Activated naive CD8-positive, alpha-beta T cell treated with anti-CD3 and anti-CD28 coated beads, Interleukin-2, amount 10 ng/mL, durations not matched to agents 7 days and 5 days (primary cell): ENCODE measurements at regions not wholly inside any gene's neighbourhood (a gene's known extent, or its start where the extent isn't known, plus 50 kb on each side); places are given as distances from the start of the nearest gene placed in this dataset.

ENCODE experiments used
- ATAC-seq: fragments of 150-1000 bp; cut with Tn5 transposase; one replicate; pipeline ENCODE4 v1.10.0; 2021; ENCODE audit warnings: low read depth, moderate library complexity
- POLR2A ChIA-PET: fragments of 350-600 bp; sonication (Branson Sonifier 250); formaldehyde crosslinking; loops from one replicate; lab custom pipeline; 2021; ENCODE audit warnings: antibody characterized with exemption; lab: Charles Lee
- DNase-seq: peaks from one replicate; pipeline ENCODE4 v3.0.0; 2021
- H3K27ac Mint-ChIP-seq: one replicate; pipeline ENCODE4 v1.8.0; 2022; ENCODE audit warnings: mild to moderate bottlenecking, mixed read lengths
- H3K27me3 Mint-ChIP-seq: one replicate; pipeline ENCODE4 v1.8.0; 2022; ENCODE audit warnings: mild to moderate bottlenecking, moderate library complexity, mixed read lengths
- H3K36me3 Mint-ChIP-seq: one replicate; pipeline ENCODE4 v1.8.0; 2021; ENCODE audit warnings: mild to moderate bottlenecking, mixed read lengths
- H3K4me1 Mint-ChIP-seq: one replicate; pipeline ENCODE4 v1.8.0; 2021; ENCODE audit warnings: mixed read lengths
- H3K4me3 Mint-ChIP-seq: one replicate; pipeline ENCODE4 v1.8.0; 2022; ENCODE audit warnings: mild to moderate bottlenecking, moderate library complexity, mixed read lengths
- H3K9me3 Mint-ChIP-seq: one replicate; pipeline ENCODE4 v1.8.0; 2021; ENCODE audit warnings: mixed read lengths

- ATAC-seq (no peak), DNase-seq (no peak)
- Mint-ChIP-seq H3K4me3 (no peak overlapping the region), H3K27me3 (no peaks in the 10 kb centered on the region), H3K27ac (no peak overlapping the region), H3K36me3 (no peaks in the 10 kb centered on the region), H3K9me3 (no peaks in the 10 kb centered on the region), H3K4me1 (no peaks in the 10 kb centered on the region)
- POLR2A ChIA-PET: no interaction called here
These were observed 190.4 kb downstream of the UQCRFS1 start for GRCh38 chr19:29022599-29022998.

GRCh38 chr19:29022165-29022564 lies 190.8 kb downstream of the UQCRFS1 start:
- DNase-seq (no peak), ATAC-seq (no peak)
- no peaks in the 10 kb centered on the region for H3K9me3 Mint-ChIP-seq
- H3K4me1 Mint-ChIP-seq: no peaks in the 10 kb centered on the region
- no peaks in the 10 kb centered on the region for H3K36me3 Mint-ChIP-seq
- H3K4me3 Mint-ChIP-seq: no peak overlapping the region
- H3K27me3 Mint-ChIP-seq: no peaks in the 10 kb centered on the region
- POLR2A ChIA-PET: no interaction called here
- no peak overlapping the region for H3K27ac Mint-ChIP-seq

- no peaks in the 10 kb centered on the region for H3K4me1 Mint-ChIP-seq
- H3K27ac Mint-ChIP-seq: no peak overlapping the region
- no peaks in the 10 kb centered on the region for H3K27me3 Mint-ChIP-seq
- H3K36me3 Mint-ChIP-seq: no peaks in the 10 kb centered on the region
- ATAC-seq (no peak), DNase-seq (no peak)
- POLR2A ChIA-PET: no interaction called here
- H3K9me3 Mint-ChIP-seq: no peaks in the 10 kb centered on the region
- no peak overlapping the region for H3K4me3 Mint-ChIP-seq
These were observed 191.6 kb downstream of the UQCRFS1 start for GRCh38 chr19:29021232-29021916.

GRCh38 chr19:29019403-29019802 lies 193.5 kb downstream of the UQCRFS1 start:
- no peaks in the 10 kb centered on the region for H3K4me1 Mint-ChIP-seq

GRCh38 chr19:29018542-29018941 lies 194.4 kb downstream of the UQCRFS1 start:
- Mint-ChIP-seq H3K27ac (no peak overlapping the region), H3K4me3 (no peak overlapping the region), H3K9me3 (no peaks in the 10 kb centered on the region), H3K4me1 (no peaks in the 10 kb centered on the region), H3K36me3 (no peaks in the 10 kb centered on the region), H3K27me3 (no peaks in the 10 kb centered on the region)
- POLR2A ChIA-PET: no interaction called here
- no peak for DNase-seq
- no peak for ATAC-seq

More at GRCh38 chr19:29019403-29019802, 193.5 kb downstream of the UQCRFS1 start:
- DNase-seq: no peak
- no peak for ATAC-seq
- Mint-ChIP-seq H3K4me3 (no peak overlapping the region), H3K27ac (no peak overlapping the region), H3K36me3 (no peaks in the 10 kb centered on the region), H3K27me3 (no peaks in the 10 kb centered on the region), H3K9me3 (no peaks in the 10 kb centered on the region)
- POLR2A ChIA-PET: no interaction called here

GRCh38 chr19:29017788-29018187 lies 195.2 kb downstream of the UQCRFS1 start:
- no peak for ATAC-seq
- H3K36me3 Mint-ChIP-seq: no peaks in the 10 kb centered on the region
- H3K4me3 Mint-ChIP-seq: no peak overlapping the region
- DNase-seq: no peak
- no peak overlapping the region for H3K27ac Mint-ChIP-seq
- peaks cover 2% of the 10 kb centered on the region for H3K27me3 Mint-ChIP-seq
- no peaks in the 10 kb centered on the region for H3K4me1 Mint-ChIP-seq
- POLR2A ChIA-PET: no interaction called here
- H3K9me3 Mint-ChIP-seq: no peaks in the 10 kb centered on the region

GRCh38 chr19:29016926-29017760 lies 195.8 kb downstream of the UQCRFS1 start:
- POLR2A ChIA-PET: no interaction called here
- no peaks in the 10 kb centered on the region for H3K9me3 Mint-ChIP-seq
- H3K27ac Mint-ChIP-seq: no peak overlapping the region
- DNase-seq (no peak), ATAC-seq (no peak)
- no peaks in the 10 kb centered on the region for H3K4me1 Mint-ChIP-seq
- H3K27me3 Mint-ChIP-seq: peaks cover 2% of the 10 kb centered on the region
- H3K4me3 Mint-ChIP-seq: no peak overlapping the region
- H3K36me3 Mint-ChIP-seq: no peaks in the 10 kb centered on the region

GRCh38 chr19:29016353-29016752 lies 196.6 kb downstream of the UQCRFS1 start:
- no peak for ATAC-seq

GRCh38 chr19:29015569-29015968 lies 197.4 kb downstream of the UQCRFS1 start:
- no peak for DNase-seq
- Mint-ChIP-seq H3K36me3 (no peaks in the 10 kb centered on the region), H3K27me3 (peaks cover 2% of the 10 kb centered on the region), H3K4me1 (no peaks in the 10 kb centered on the region), H3K9me3 (no peaks in the 10 kb centered on the region), H3K4me3 (no peak overlapping the region), H3K27ac (no peak overlapping the region)
- ATAC-seq: no peak
- POLR2A ChIA-PET: no interaction called here

More at GRCh38 chr19:29016353-29016752, 196.6 kb downstream of the UQCRFS1 start:
- Mint-ChIP-seq H3K27me3 (peaks cover 2% of the 10 kb centered on the region), H3K27ac (no peak overlapping the region), H3K4me3 (no peak overlapping the region), H3K9me3 (no peaks in the 10 kb centered on the region), H3K4me1 (no peaks in the 10 kb centered on the region), H3K36me3 (no peaks in the 10 kb centered on the region)
- POLR2A ChIA-PET: no interaction called here
- DNase-seq: no peak

- no peaks in the 10 kb centered on the region for H3K36me3 Mint-ChIP-seq
- H3K4me3 Mint-ChIP-seq: no peak overlapping the region
- ATAC-seq (no peak), DNase-seq (no peak)
- POLR2A ChIA-PET: no interaction called here
- no peaks in the 10 kb centered on the region for H3K9me3 Mint-ChIP-seq
- no peaks in the 10 kb centered on the region for H3K4me1 Mint-ChIP-seq
- H3K27me3 Mint-ChIP-seq: peaks cover 2% of the 10 kb centered on the region
- no peak overlapping the region for H3K27ac Mint-ChIP-seq
These were observed 198.0 kb downstream of the UQCRFS1 start for GRCh38 chr19:29014857-29015436.

- POLR2A ChIA-PET: no interaction called here
- DNase-seq (no peak), ATAC-seq (no peak)
- Mint-ChIP-seq H3K4me3 (no peak overlapping the region), H3K9me3 (no peaks in the 10 kb centered on the region), H3K4me1 (no peaks in the 10 kb centered on the region), H3K36me3 (no peaks in the 10 kb centered on the region), H3K27me3 (peaks cover 2% of the 10 kb centered on the region), H3K27ac (no peak overlapping the region)
These were observed 199.0 kb downstream of the UQCRFS1 start for GRCh38 chr19:29013988-29014387.

GRCh38 chr19:29013325-29013724 lies 199.6 kb downstream of the UQCRFS1 start:
- POLR2A ChIA-PET: no interaction called here
- H3K4me3 Mint-ChIP-seq: no peak overlapping the region
- ATAC-seq (no peak), DNase-seq (no peak)
- H3K27me3 Mint-ChIP-seq: peaks cover 2% of the 10 kb centered on the region
- H3K4me1 Mint-ChIP-seq: no peaks in the 10 kb centered on the region
- H3K27ac Mint-ChIP-seq: no peak overlapping the region
- H3K9me3 Mint-ChIP-seq: no peaks in the 10 kb centered on the region
- no peaks in the 10 kb centered on the region for H3K36me3 Mint-ChIP-seq

GRCh38 chr19:29012457-29012856 lies 200.5 kb downstream of the UQCRFS1 start:
- POLR2A ChIA-PET: no interaction called here
- no peak for ATAC-seq
- Mint-ChIP-seq H3K4me1 (no peaks in the 10 kb centered on the region), H3K27me3 (peaks cover 2% of the 10 kb centered on the region), H3K4me3 (no peak overlapping the region), H3K36me3 (no peaks in the 10 kb centered on the region), H3K9me3 (no peaks in the 10 kb centered on the region), H3K27ac (no peak overlapping the region)
- no peak for DNase-seq

- Mint-ChIP-seq H3K4me3 (no peak overlapping the region), H3K4me1 (no peaks in the 10 kb centered on the region), H3K9me3 (no peaks in the 10 kb centered on the region), H3K36me3 (no peaks in the 10 kb centered on the region), H3K27me3 (peaks cover 2% of the 10 kb centered on the region), H3K27ac (no peak overlapping the region)
- POLR2A ChIA-PET: no interaction called here
- DNase-seq: no peak
- no peak for ATAC-seq
These were observed 202.7 kb downstream of the UQCRFS1 start for GRCh38 chr19:29010276-29010675.
